WTC11 (cell line): ENCODE measurements at regions not wholly inside any gene's neighbourhood (a gene's known extent, or its start where the extent isn't known, plus 50 kb on each side); places are given as distances from the start of the nearest gene placed in this dataset.

ENCODE experiments used
- ATAC-seq: fragments of 200-7000 bp; cut with Tn5 transposase; 2 replicates; pipeline ENCODE4 v1.10.0; 2021; ENCODE audit warnings: mild to moderate bottlenecking, moderate library complexity
- CTCF ChIA-PET: fragments of 300-600 bp; sonication (Branson Sonifier 250); formaldehyde crosslinking; loops from one replicate; lab custom pipeline; 2021; ENCODE audit warnings: antibody characterized with exemption; lab: Charles Lee
- POLR2A ChIA-PET: fragments of 350-600 bp; sonication (Branson Sonifier 250); formaldehyde crosslinking; loops from one replicate; lab custom pipeline; 2021; ENCODE audit warnings: antibody characterized with exemption; lab: Charles Lee
- DNase-seq: peaks from one replicate; pipeline ENCODE4 v3.0.0; 2021; ENCODE audit warnings: low spot score
- H3K27ac Mint-ChIP-seq: 2 replicates; pipeline ENCODE4 v1.8.0; 2021; ENCODE audit warnings: mixed read lengths
- H3K27me3 Mint-ChIP-seq: 2 replicates; pipeline ENCODE4 v1.8.0; 2021; ENCODE audit warnings: low read depth, mild to moderate bottlenecking, moderate library complexity, mixed read lengths
- H3K36me3 Mint-ChIP-seq: 2 replicates; pipeline ENCODE4 v1.8.0; 2021; ENCODE audit warnings: mixed read lengths
- H3K4me1 Mint-ChIP-seq: 2 replicates; pipeline ENCODE4 v1.8.0; 2022; ENCODE audit warnings: mixed read lengths
- H3K4me3 Mint-ChIP-seq: 2 replicates; pipeline ENCODE4 v1.8.0; 2021; ENCODE audit warnings: mild to moderate bottlenecking, moderate library complexity, mixed read lengths
- H3K9me3 Mint-ChIP-seq: 2 replicates; pipeline ENCODE4 v1.8.0; 2021; ENCODE audit warnings: mixed read lengths
- TF ChIP-seq, protein P1 (sequence below): fragments of 250-450 bp; sonication (Bioruptor Pico); IDR thresholded peaks from 2 replicates; pipeline ENCODE4 v1.9.0; 2021; ENCODE audit warnings: moderate library complexity, mild to moderate bottlenecking, inconsistent platforms, borderline replicate concordance

DNA sequence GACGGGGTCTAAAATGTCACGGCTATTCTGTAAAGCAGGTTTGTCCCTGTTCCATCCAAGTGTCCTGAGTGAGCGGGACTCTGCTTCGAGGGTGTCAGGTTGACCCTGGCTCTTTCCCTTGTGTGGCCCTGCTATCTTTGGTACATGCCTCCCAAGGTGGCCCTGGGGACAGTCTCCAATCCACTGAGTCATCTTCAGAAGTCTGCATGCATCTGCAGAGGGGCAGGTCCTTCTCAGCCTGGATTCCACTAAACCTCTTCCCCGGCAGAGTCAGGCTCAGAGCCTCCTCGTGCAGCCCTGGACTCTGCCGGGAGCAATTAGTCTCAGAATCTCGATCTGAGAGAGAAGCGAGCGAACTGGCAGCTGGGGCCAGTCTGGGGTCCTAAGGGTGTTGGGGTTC is 50.1 kb upstream of the KCNJ15 start:
- CTCF ChIA-PET, result interaction anchor here (0.6 to 1.0 kb wide), 3 partner anchors 12 to 932 kb away, joined by 3 read pairs; no protein-coding TSS in a partner anchor

More for the DNA sequence above, 50.1 kb upstream of the KCNJ15 start:
- POLR2A ChIA-PET, result no interaction called here
- peaks cover 11% of the 10 kb centered on the region for H3K36me3 Mint-ChIP-seq
- H3K4me1 Mint-ChIP-seq, result peaks cover 4% of the 10 kb centered on the region
- no peak overlapping the region for H3K4me3 Mint-ChIP-seq
- DNase-seq (no peak), ATAC-seq (no peak)
- H3K27me3 Mint-ChIP-seq, result peaks cover 9% of the 10 kb centered on the region
- TF ChIP-seq, protein P1, sequence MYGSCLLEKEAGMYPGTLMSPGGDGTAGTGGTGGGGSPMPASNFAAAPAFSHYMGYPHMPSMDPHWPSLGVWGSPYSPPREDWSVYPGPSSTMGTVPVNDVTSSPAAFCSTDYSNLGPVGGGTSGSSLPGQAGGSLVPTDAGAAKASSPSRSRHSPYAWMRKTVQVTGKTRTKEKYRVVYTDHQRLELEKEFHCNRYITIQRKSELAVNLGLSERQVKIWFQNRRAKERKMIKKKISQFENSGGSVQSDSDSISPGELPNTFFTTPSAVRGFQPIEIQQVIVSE (CRISPR knock-in tag), result no peak
- H3K9me3 Mint-ChIP-seq, result peaks cover 27% of the 10 kb centered on the region
- no peak overlapping the region for H3K27ac Mint-ChIP-seq
